GM19239 (cell line): ENCODE measurements at regions not wholly inside any gene's neighbourhood (a gene's known extent, or its start where the extent isn't known, plus 50 kb on each side); places are given as distances from the start of the nearest gene placed in this dataset.
"Not testable (repeated sequence)": the region's sequence is repeated elsewhere in the genome, so short reads cannot be mapped to it uniquely, and the experiment has no call there.

Source experiments
- DNase-seq: peaks from one replicate; pipeline ENCODE4 v3.0.0; 2011; ENCODE audit warnings: low spot score; ENCODE audit not compliant: insufficient read length
- FAIRE-seq: peaks from 2 replicates; lab custom pipeline; 2011; peaks lifted over from hg19 to GRCh38; lab: Jason Lieb, UNC

DNA sequence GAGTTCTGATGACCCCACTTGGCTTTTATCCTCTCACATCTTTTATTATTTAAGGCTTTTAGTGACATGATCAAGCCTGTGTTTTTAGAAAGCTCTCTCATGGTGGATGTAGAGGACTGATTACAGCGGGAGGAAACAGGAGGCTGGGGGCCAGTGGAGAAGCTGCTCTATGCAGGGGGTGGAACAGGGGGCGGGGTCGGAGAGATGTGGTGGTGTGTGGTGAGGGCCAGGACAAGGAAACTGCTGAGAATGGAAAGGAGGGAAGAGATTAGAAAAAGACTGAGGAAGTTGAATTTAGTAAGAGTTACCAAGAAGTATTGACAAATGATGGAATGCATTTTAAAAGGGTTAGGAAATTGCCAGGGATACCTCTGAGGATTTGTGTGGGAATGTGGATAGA is 292.2 kb downstream of the ZIC3 start:
- DNase-seq (no peak), FAIRE-seq (no peak)

DNA sequence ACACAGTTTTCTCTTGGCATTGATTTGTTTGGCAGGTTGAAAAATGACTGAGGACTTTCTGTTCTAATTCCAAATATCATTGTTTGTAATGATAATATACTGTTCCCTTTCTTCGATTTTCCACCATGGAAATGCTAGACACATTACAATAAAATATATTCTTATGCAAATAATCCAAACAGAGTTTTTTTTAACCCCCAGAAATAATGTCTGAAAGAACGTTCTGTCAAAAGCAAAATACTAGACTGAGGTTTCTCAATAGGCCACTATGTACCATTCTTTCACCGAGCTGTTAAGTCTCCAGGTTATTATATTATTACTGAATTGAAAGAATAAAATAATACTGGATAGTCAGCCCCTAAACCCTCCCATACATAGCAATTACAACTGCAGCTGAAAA is 312.5 kb downstream of the ZIC3 start:
- no peak for FAIRE-seq
- DNase-seq, result no peak

DNA sequence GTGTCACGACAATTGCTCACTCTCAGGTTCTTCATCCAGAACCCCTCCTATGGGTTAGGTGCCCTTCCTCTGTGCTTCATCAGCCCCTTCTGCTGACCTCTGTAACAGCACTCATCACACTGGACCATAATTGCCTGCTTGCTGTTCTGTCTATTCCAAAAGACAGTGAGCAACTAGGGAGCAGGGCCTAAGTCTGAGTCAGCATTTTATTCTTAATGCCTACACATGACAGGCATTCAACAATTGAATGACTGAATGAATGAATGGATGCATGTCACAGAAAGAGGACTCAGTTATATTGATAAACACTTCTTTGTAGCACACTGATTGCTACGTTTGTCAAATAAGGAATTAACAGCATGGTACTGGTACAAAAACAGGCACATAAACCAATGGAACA is 317.0 kb downstream of the ZIC3 start:
- DNase-seq (no peak), FAIRE-seq (no peak)

DNA sequence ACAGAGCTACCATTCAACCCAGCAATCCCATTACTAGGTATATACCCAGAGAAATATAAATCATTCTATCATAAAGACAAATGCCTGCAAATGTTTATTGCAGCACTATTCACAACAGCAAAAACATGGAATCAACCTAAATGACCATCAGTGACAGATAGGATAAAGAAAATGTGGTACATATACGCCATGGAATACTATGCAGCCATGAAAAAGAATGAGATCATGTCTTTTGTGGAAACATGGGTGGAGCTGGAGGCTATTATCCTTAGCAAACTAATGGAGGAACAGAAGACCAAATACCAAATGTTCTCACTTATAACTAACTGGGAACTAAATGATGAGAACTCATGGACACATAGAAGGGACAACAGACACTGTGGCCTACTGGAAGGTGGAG is 318.9 kb downstream of the ZIC3 start:
- not testable (repeated sequence) for FAIRE-seq, DNase-seq

DNA sequence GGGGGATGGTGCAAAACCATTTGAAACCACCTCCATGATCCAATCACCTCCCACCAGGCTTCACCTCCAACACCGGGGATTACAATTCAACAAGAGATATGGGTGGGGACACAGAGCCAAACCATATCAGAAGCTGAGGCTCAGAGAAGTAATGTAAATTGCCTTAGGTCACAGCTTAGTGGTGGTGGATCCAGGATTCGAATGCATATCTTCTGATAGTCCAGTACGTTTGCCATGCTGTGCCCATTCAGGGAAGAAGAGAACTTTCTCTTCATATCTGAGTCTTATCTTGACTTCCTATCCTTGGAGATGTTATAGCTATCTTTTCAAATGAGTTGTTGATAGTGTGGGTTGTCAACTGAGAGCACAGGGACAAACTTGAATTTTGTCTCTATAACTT is 325.5 kb downstream of the ZIC3 start:
- DNase-seq (no peak), FAIRE-seq (no peak)

DNA sequence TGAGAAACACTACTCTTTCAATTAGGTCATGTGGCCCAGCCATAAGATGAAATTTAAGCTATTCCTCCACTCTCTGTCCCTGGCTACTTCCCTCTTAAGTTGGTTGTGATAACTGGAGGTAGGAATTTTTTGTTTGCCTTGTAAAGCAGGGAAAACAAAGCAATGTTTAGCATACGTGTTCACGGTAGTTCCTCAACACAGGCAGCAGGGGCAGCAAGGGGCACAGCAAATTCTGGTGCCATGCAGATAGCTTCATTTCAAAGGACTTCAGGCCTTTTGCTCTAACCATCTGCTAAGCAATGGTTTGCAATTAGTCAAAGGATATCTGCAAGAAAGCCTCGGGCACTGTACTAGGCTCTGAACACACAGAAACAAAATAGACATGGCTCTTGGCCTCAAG is 330.2 kb downstream of the ZIC3 start:
- FAIRE-seq (no peak), DNase-seq (no peak)

DNA sequence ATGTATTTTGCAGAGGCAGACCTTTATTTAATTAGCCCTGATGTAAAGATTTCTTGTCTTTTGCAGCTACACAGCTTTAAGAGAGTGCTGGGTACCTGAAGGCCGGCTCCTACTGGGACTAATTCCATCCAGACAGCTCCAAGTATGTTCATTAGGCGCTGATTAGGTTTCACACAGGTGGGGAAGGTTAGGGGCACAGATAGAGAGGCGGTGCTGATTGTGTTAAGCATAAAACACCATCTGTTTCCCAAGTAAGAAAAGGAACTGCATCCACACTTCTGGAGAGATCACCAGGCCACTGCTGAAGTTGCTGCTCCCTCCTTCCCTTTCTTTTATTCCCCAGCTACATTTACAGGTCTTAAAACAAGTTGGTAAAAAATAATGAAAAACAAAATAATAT is 349.5 kb downstream of the ZIC3 start:
- no peak for FAIRE-seq
- no peak for DNase-seq

DNA sequence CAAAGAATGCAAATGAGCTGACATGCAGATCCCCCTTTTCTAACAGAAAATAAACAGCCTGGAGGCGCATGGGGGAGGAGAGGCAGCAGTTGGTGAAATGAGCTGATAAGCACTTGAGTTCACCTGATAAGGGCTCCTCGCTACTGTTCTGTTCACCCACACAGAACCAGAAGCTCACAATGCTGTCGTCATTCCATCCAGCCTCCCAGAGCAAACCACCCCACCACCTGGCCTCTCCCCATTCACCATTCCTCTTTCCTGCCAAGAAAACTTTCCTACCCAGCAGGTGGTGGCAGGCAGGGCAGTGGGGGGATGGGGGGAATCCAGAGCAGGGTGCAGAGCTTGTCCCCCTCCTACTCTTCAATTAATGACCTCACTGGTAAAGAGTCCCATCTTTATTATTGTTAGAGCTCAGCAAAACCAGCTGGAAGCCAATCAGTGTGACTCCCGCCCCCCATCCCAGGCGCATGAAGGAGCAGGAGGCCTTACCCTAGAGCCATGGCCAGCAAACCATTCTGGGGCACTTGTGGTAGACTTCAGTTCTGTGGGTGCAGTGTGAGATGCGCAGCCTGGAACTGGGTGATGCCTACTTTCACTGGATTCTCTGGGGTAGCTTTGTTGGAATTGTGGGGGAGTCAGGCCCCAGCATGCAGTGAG is 350.3 kb downstream of the ZIC3 start:
- no peak for DNase-seq
- FAIRE-seq, result no peak

DNA sequence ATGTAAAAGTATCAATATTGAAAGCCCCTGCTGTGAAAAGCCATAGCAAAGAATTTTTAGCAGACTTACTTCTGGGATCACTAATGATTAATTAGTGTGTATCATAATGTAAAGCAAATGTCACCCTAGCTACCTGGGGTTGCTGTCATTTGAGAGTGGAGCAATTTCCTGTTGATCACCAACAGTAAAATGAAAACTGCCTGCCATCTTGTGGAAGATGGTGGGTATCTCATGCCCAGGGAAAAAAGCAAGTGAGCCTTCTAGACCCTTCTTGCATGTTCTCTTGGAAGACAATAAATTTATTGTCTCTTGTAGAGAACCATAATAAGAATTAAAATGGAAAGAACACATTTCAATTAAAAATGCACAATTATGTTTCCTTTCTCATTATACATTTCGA is 360.2 kb downstream of the ZIC3 start:
- no peak for DNase-seq

DNA sequence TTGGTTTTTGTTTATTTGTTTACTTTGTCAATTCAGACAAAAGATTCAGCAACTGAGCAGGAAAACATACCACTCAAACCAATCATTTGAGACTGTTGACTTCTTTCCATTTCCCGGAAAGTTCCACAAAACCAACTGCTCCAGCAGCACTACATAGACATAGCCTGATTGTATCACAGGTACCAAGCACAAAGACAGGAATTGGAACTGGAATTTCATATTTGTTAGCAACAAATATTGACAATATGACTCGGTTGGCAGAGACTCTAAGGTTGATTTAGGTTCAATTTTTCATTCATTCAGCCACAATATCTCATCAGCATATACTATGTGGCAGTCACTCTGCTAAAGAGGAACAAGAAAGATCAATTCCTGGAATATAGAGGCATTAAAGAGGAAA is 364.0 kb downstream of the ZIC3 start:
- FAIRE-seq (no peak), DNase-seq (no peak)

More for the DNA sequence above, 360.2 kb downstream of the ZIC3 start:
- no peak for FAIRE-seq

DNA sequence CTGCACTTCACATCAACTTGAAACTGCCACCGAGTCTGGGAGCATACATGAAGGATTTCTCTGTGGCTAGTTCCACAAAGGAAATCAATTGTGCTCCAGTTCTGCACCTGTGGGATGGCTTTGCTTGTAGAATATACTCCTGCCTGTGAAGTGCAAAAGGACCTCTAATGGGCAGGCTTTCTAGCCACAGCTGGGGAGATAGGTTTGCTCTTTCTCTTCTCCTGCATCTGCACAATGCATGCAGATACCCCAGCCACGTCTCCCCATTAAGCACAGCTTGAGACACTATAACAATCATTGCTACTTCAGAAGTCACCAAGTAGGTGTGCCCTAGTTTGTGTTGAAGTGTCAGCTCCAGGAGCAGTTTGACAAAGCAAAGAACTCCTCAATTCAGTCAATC is 364.6 kb downstream of the ZIC3 start:
- no peak for FAIRE-seq

DNA sequence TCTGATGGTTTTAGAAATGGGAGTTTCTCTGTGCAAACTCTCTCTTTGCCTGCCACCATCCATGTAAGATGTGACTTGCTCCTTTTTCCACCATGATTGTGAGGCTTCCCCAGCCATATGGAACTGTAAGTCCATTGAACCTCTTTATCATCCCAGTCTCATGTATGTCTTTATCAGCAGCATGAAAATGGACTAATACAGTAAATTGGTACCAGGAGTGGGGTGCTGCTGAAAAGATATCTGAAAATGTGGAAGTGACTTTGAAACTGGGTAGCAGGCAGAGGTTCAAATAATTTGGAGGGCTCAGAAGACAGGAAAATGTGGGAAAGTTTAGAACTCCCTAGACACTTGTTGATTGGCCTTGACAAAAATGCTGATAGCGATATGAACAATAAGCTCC is 368.3 kb downstream of the ZIC3 start:
- not testable (repeated sequence) for DNase-seq, FAIRE-seq

More for the DNA sequence above, 364.6 kb downstream of the ZIC3 start:
- DNase-seq, result no peak

DNA sequence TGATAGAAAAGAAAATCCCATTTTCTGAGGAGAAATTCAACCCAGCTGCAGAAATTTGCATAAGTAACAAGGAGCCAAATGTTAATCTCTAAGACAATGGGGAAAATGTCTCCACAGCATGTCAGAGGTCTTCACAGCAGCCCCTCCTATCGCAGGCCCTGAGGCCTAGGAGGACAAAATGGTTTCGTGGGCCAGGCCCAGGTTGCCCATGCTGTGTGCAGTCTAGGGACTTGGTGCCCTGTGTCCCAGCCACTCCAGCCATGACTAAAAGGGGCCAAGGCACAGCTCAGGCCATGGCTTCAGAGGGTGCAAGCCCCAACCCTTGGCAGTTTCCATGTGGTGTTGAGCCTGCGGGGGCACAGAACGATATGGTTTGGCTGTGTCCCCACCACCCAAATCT is 369.0 kb downstream of the ZIC3 start:
- FAIRE-seq, DNase-seq: not testable (repeated sequence)

DNA sequence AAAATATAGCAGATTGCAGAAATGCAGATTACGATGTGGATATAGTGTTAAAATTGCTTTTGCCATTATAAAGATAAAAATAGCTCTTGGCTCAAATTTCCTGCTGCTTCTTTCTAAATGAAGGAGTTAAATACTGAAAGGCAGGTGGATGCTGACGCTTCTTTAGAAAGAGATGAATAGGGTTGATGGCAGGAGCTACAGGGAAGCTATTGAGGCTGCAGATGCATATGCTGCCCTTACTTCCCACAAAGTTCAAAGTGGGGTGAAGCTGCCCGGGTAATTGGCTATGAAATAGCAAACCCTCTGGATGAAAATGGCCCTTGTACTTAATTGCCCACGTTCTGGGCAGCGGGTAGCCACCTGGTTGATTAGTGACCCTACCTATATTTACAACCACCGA is 379.5 kb downstream of the ZIC3 start:
- DNase-seq (no peak), FAIRE-seq (no peak)

DNA sequence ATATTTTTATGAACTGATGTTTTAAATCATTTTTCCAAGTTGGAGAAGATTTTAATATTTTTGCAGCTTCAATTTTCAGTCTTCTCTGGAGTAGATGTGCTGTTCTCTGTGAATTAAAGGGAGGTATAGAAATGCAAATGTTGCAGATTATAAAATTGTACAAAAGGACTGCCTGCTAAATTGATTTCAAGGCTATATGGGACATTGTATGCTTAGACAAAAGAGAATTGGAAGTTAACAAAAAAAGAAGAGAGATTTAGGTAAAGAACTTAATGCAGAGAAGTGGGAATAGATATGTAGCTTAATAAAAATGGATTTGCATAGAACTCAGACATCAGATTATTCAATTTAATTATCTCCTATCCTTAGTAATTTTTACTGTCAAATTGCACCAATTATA is 403.3 kb downstream of the ZIC3 start:
- DNase-seq (no peak), FAIRE-seq (no peak)

DNA sequence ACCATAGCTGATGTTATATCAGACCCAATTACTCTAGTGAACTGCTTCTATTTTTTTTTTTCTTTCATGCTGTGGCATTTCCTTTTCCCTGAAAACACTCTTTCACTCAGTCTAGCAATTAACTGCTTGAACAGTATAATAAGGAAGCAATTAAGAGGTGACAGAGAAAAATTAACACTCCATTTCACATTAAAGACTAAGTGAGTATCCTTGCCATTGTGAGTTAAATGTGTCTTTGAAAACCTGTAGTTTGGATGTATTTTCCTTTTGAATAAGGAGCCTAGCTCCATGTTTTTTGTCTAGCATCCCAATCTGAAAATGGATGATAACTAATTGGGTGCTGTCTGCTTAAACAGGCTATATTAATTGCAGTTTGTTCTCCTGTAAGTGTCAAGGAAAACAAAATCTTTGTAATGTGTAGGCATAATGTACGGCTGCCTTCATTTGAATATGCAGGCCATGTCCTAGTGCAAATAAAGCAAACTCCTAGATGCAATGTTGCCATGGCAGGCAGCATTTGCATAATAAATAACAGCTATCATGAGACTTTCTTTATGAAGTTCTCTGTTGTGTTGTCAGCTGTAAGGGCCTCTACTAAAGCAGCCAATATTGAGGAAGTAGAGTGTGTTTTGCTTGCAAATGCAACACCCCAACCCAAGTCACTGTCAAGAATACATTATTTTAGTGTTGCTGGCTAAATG is 416.7 kb downstream of the ZIC3 start:
- no peak for FAIRE-seq
- DNase-seq, result no peak

DNA sequence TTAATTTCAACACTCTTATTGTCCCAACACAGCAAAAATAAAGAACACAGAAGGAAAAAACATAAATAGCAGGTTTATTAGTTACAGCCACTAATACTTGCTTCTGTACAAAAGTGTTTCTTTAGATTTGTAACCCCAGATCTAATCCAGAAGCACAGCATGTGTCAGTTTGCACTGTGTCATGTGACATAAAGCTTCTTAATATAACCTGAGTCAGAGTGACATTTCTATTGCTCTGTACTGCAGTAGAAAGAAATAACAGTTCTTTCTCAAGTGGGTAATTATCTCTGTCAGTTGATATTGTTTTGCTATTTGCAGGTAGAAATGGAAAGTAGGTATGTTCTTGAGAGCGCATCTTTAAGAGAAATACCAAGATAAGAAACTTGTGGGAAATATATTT is 422.5 kb downstream of the ZIC3 start:
- DNase-seq (no peak), FAIRE-seq (peak; percentile 11)

DNA sequence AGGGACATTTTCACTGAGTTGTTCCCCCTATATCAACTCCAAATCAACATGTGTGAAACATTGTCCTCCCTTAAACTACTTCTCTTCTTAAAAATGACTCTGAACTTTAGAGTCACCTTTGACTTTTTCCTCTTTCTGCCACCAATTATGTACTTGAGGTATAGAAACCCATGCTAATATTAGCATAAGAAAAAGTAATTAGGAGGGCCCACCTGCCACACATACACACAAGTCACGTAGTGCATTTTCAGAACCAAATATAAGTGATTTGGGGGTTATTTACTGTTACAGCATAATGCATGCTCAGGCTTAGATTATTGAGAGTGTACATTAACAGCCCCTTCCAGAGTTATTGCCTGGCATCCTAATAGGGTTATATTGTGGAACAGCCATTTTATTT is 432.7 kb downstream of the ZIC3 start:
- no peak for FAIRE-seq
- no peak for DNase-seq

DNA sequence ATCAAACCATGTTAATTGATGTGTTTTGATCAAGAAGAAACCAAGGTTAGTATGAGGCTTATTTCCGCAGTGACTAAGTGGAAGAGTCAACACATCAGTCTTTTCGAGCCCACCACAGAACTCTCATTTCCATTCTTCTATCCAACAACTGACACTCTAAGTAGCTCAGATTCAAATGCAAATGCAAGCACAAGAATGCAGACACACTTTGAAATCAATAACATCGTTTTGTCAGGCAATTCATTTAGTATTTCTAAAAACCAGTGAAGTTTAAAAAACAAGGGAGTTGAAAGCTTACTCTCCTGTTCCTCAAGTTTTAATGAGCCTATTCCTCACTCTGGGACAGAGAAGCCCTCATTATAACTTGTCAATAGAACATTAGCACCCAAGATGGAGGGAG is 433.1 kb downstream of the ZIC3 start:
- FAIRE-seq (no peak), DNase-seq (no peak)

DNA sequence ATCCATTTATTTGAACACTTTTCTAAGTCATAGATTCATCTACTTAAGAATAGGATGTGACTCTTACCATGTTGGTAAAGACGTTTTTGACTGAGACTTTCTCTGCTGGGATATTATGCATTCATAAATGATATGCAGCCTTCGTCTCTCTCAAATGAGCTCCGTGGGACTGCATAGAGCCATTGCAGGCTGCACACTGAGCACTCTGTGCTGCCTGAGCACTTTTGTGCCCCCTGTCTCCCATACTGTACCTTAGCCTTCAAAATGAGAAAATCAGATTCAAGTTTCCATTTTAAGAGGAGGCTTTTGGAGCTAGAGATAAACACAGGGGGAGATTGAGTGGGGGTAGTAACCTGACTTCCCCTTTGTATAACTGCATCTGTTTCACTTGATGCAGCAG is 433.6 kb downstream of the ZIC3 start:
- DNase-seq (no peak), FAIRE-seq (no peak)

DNA sequence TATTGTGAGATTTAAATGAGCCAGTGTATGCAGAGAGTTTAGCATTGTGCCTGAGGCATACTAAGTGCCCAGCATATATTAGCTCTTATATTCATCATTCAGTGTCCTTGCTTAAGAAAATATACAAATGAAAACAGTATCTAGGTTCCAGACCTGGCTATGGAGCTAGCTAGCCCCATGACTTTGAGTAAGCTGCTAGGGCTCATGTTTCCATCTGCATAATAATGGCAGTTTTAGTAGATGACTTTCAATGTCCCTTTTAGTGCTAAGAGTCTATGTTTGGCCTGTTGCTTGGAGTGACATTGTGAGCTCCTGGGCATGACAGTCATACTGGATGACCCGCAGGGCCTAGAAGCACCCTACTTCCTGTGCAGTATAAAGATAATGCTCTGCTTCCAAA is 435.3 kb downstream of the ZIC3 start:
- FAIRE-seq (peak; percentile 8), DNase-seq (no peak)

DNA sequence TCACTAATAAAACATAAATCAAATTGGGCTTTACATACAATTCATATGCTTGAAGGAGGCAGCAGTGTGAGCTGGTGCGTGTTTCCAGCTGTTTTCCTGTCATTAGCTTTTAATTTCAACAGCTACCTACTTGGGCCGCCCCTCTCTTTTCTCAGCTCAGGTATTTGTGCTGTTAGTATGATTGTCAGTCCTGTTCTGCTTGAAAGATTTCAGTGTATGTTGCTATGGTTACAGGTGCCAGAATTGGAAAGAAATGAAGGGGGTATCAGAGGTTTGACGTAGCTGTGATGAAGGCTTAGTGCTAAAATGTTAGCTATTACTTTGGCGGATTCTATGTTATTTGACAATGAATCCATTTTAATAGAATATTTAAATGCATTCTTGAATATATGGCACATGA is 440.3 kb downstream of the ZIC3 start:
- FAIRE-seq (no peak), DNase-seq (no peak)
